HG02763 (cell line): ENCODE measurements at regions not wholly inside any gene's neighbourhood (a gene's known extent, or its start where the extent isn't known, plus 50 kb on each side); places are given as distances from the start of the nearest gene placed in this dataset.
"Not testable (repeated sequence)": the region's sequence is repeated elsewhere in the genome, so short reads cannot be mapped to it uniquely, and the experiment has no call there.

Source experiments
- ATAC-seq: cut with Tn5 transposase; IDR thresholded peaks from one replicate; pipeline ENCODE4 v1.9.1; 2021; ENCODE audit warnings: mild to moderate bottlenecking, moderate library complexity; ENCODE audit not compliant: unreplicated experiment

- no peak for ATAC-seq
These were observed 579.3 kb downstream of the PLOD2 start for GRCh38 chr3:145581694-145582093.

- ATAC-seq, result no peak
These were observed 556.1 kb downstream of the PLOD2 start for GRCh38 chr3:145604851-145605250.

- ATAC-seq, result no peak
These were observed 541.0 kb downstream of the PLOD2 start for GRCh38 chr3:145620002-145620401.

- ATAC-seq, result no peak
These were observed 540.5 kb downstream of the PLOD2 start for GRCh38 chr3:145620486-145620885.

GRCh38 chr3:145623349-145623748 is 537.6 kb downstream of the PLOD2 start:
- no peak for ATAC-seq

- no peak for ATAC-seq
These were observed 532.8 kb downstream of the PLOD2 start for GRCh38 chr3:145628211-145628610.

GRCh38 chr3:145637105-145637504 is 523.9 kb downstream of the PLOD2 start:
- no peak for ATAC-seq

GRCh38 chr3:145639003-145639606 is 521.9 kb downstream of the PLOD2 start:
- no peak for ATAC-seq

GRCh38 chr3:145639875-145640274 is 521.1 kb downstream of the PLOD2 start:
- ATAC-seq, result no peak

- no peak for ATAC-seq
These were observed 512.6 kb downstream of the PLOD2 start for GRCh38 chr3:145648396-145648795.

GRCh38 chr3:145649368-145649887 is 511.6 kb downstream of the PLOD2 start:
- no peak for ATAC-seq

- ATAC-seq, result no peak
These were observed 510.8 kb downstream of the PLOD2 start for GRCh38 chr3:145650170-145650569.

GRCh38 chr3:145671121-145671520 is 489.9 kb downstream of the PLOD2 start:
- ATAC-seq, result no peak

- no peak for ATAC-seq
These were observed 487.1 kb downstream of the PLOD2 start for GRCh38 chr3:145673838-145674237.

GRCh38 chr3:145678401-145678800 is 482.6 kb downstream of the PLOD2 start:
- no peak for ATAC-seq

- ATAC-seq, result no peak
These were observed 479.8 kb downstream of the PLOD2 start for GRCh38 chr3:145681181-145681580.

GRCh38 chr3:145687978-145688377 is 473.0 kb downstream of the PLOD2 start:
- not testable (repeated sequence) for ATAC-seq

GRCh38 chr3:145692751-145693150 is 468.2 kb downstream of the PLOD2 start:
- no peak for ATAC-seq

- no peak for ATAC-seq
These were observed 465.0 kb downstream of the PLOD2 start for GRCh38 chr3:145696011-145696410.

- ATAC-seq, result no peak
These were observed 462.7 kb downstream of the PLOD2 start for GRCh38 chr3:145698250-145698649.

GRCh38 chr3:145698749-145699148 is 462.2 kb downstream of the PLOD2 start:
- ATAC-seq, result no peak

- ATAC-seq, result no peak
These were observed 457.0 kb downstream of the PLOD2 start for GRCh38 chr3:145704020-145704419.

GRCh38 chr3:145709779-145710178 is 451.2 kb downstream of the PLOD2 start:
- ATAC-seq, result not testable (repeated sequence)
